ENCODE measurements at regions not wholly inside any gene's neighbourhood (a gene's known extent, or its start where the extent isn't known, plus 50 kb on each side); places are given as distances from the start of the nearest gene placed in this dataset.
"Not testable (repeated sequence)": the region's sequence is repeated elsewhere in the genome, so short reads cannot be mapped to it uniquely, and the experiment has no call there.

GRCh38 chr16:77506492-77506891 is 71.7 kb upstream of the ADAMTS18 start:
- H3K4me2 ChIP-seq (ENCODE audit: insufficient read depth in 1 of 2, low read depth in 2 of 2, low read length in 2 of 2); POLR2A ChIA-PET (ENCODE audit: partially characterized antibody); H3K4me1 ChIP-seq (replicated peaks in 1 of 4; ENCODE audit: control insufficient read depth in 3 of 4, insufficient read depth in 4 of 4, low read length in 3 of 4); H2AK5ac ChIP-seq (ENCODE audit: low read depth, low read length); H3K36me3 ChIP-seq (ENCODE audit: control insufficient read depth in 2 of 4, insufficient read depth in 4 of 4, low read length in 3 of 4); H4K91ac ChIP-seq (replicated peaks; ENCODE audit: insufficient read length, low read length); H3K79me1 ChIP-seq (ENCODE audit: low read depth, low read length); H3K14ac ChIP-seq (ENCODE audit: insufficient read length); H3K18ac ChIP-seq (ENCODE audit: extremely low read depth, low read length); H2BK15ac ChIP-seq (ENCODE audit: low read length); H2AFZ ChIP-seq (ENCODE audit: low read length); H3K23ac ChIP-seq (ENCODE audit: insufficient read length); FAIRE-seq; H3K27ac ChIP-seq (ENCODE audit: low read depth, low read length); H4K5ac ChIP-seq (ENCODE audit: insufficient read length, low read depth, low read length); H3K9me3 ChIP-seq (ENCODE audit: insufficient read depth in 2 of 2, low read depth in 1 of 2, low read length in 1 of 2); H3K4ac ChIP-seq (replicated peaks; ENCODE audit: insufficient read length, low read depth, low read length); H4K8ac ChIP-seq (ENCODE audit: extremely low read depth, insufficient read depth, low read length); H2BK20ac ChIP-seq (ENCODE audit: low read length); H3K9ac ChIP-seq (replicated peaks in 1 of 4; ENCODE audit: extremely low read depth in 1 of 4, low read depth in 3 of 4, low read length in 3 of 4); DNase-seq (ENCODE audit: low read depth in 1 of 2, low spot score in 2 of 2); H3K79me2 ChIP-seq (ENCODE audit: control insufficient read depth in 1 of 2, insufficient read depth in 2 of 2, low read length in 2 of 2); H3K4me3 ChIP-seq (ENCODE audit: extremely low read depth in 1 of 4, insufficient read depth in 2 of 4, low read depth in 3 of 4, low read length in 4 of 4); H3K56ac ChIP-seq (replicated peaks; ENCODE audit: insufficient read length, low read depth, low read length); H3K27me3 ChIP-seq (replicated peaks in 1 of 4; ENCODE audit: control insufficient read depth in 3 of 4, extremely low read depth in 1 of 4, insufficient read depth in 3 of 4, low read length in 3 of 4); H2BK12ac ChIP-seq (ENCODE audit: low read depth, low read length); H2BK120ac ChIP-seq (replicated peaks; ENCODE audit: low read depth, low read length); H4K20me1 ChIP-seq (replicated peaks in 1 of 2; ENCODE audit: control insufficient read depth in 1 of 2, insufficient read depth in 2 of 2, low read length in 2 of 2); H2BK5ac ChIP-seq (ENCODE audit: low read depth, low read length); H3K23me2 ChIP-seq (ENCODE audit: low read depth, low read length): not testable (repeated sequence)
- 85% methylated on average over 2 of the region's 2 CpGs; no CpG with 5 or more reads in 1 of the 2 experiments for WGBS, 2 experiments (ENCODE audit: extremely low coverage in 1 of 2, insufficient coverage in 1 of 2, insufficient read length in 1 of 2, insufficient replicate concordance in 2 of 2, low coverage in 1 of 2, low lambda C conversion rate in 2 of 2, missing lambda C conversion rate in 1 of 2)
- CTCF ChIA-PET (ENCODE audit: partially characterized antibody): interaction anchor here (0.9 kb wide), 1 partner anchor 76 kb away, joined by 3 read pairs; no protein-coding TSS in a partner anchor

Measured in H1 (cell line).